ENCODE measurements at regions not wholly inside any gene's neighbourhood (a gene's known extent, or its start where the extent isn't known, plus 50 kb on each side); places are given as distances from the start of the nearest gene placed in this dataset.

GRCh38 chr9:99760421-99760820 lies 61.3 kb upstream of the NR4A3 start:
- TF ChIP-seq CTCF (IDR thresholded peaks at IDR 0.05) = no peak
- no peak for TF ChIP-seq POLR2A (IDR thresholded peaks at IDR 0.05)
- no peak for TF ChIP-seq EP300 (IDR thresholded peaks at IDR 0.05)
- TF ChIP-seq POLR2AphosphoS5 (IDR thresholded peaks at IDR 0.05) = no peak

Data from upper lobe of left lung (tissue), 4 donors.